ENCODE measurements at regions not wholly inside any gene's neighbourhood (a gene's known extent, or its start where the extent isn't known, plus 50 kb on each side); places are given as distances from the start of the nearest gene placed in this dataset.

DNA sequence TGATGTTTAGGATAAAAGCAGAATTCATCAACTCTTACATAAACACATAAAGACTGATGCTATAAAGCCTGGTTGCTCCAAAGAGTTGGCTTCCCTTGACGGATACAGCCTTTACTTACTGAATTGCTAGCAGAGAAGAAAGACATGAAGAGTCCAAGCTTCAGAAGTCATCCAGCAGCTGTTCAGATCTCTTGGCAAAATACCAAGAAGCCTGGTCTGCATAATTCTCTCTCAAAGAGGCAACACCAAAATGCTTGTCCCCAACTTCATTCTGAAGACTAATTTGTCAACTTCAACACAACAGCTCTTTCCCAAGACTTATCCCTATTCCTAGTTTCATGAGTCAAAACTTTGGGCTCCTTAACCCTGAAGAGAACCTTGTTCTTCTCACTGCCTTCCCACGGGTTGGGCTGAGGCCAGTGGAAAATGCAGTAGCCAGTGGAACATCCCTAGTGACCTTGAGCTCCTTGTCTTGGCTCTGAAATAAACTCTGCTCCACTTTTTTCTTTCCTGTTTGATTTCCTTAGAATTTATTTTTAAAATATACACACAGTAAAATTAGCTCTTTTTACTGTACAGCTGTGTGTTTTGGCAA, 119.2 kb upstream of the THBS1 start:
- no peak for DNase-seq

DNA sequence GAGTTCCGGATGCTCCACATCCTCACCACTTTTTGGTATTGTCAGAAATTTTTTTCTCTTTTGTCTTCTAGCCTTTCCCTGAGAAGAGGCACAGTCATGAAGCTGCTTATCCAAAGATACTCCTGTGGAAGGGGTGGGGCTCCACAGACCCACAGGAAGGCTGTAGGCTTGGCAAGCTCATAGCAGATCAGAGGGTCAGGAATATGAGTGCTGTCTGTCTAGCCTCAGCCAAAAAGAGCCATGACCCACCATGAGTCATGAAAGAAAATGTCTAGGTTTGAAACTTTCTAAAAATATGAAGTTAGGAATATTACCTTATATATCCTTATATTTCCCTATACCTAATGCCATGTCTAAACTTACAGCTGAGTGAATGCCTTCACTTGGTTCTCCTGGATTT, 118.2 kb upstream of the THBS1 start:
- no peak for DNase-seq

- no peak for DNase-seq
Measured at GRCh38 chr15:39465843-39466749, 114.8 kb upstream of the THBS1 start.

DNA sequence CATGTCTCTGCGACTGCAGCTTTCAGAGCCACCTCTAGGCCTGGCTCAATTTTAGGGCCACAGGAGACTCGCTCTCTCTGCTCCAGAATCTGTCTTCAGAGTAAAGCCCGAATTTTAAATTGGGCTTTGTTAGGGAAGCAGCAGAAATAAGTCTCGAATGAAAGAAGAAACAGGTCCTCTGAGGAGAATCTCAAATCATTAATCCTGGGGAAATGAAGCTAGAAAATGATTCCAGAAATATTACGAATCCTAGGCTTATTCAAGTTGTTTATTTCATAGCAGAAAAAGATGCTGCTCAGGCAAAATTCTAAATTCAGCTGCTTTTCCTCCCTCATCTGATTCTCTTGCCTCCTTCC, 114.2 kb upstream of the THBS1 start:
- DNase-seq = no peak

DNA sequence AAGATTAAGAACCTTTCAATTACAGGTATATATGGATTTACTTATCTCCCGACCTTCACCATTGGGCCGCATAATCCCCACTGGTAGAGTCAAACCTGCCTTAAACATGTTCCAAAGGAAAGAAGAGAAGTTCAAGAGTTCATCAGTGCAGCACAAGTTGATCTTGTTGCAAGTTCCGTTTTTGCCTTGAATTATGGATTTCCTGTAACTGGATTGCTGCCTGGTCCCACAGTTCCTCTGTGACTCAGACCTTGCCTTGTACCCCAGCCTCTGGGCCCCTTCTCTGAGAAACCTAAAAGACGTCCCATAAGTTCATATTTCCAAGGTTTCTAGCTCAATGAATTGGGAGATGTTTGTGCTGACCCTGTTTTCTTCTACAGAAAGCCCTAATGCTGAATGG, 112.5 kb upstream of the THBS1 start:
- no peak for DNase-seq

GRCh38 chr15:39468828-39469227, 112.1 kb upstream of the THBS1 start:
- no peak for DNase-seq

- no peak for DNase-seq
Measured at GRCh38 chr15:39471785-39472574, 108.9 kb upstream of the THBS1 start.

DNA sequence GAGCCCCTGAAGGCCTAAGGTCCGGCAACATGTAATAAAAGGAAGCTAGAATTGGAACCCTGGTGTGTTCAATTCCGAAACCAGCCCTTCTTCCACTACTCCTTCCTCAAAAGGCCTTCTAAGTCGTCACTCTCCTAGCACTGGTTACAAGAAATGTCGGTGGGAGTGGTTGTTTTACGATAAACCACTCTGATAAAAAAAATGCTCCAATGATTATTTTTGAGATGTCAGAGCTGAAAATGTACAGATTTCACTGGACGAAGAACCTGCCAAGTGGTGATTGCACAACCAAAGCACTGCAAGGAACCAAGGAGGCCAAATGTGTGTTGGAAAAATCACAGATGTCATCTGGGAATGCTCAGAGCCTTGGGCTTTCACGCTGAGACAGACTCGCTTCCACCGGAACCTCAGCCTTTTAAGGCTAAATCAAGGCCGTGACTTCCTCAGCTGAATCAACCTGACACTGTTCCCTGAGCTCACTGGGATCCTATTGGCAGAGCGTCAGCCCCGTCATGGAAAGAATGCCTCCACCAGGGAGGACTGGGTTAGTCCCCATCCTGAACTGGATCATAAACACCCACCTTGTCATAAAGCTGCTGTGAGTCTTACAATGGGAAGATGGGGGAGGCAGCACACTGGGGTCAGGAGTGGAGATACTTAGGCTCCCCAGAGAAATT, 108.1 kb upstream of the THBS1 start:
- DNase-seq = peak in 1 of 56 donors; percentile 6

- no peak for DNase-seq
Measured at GRCh38 chr15:39473298-39473947, 107.5 kb upstream of the THBS1 start.

DNA sequence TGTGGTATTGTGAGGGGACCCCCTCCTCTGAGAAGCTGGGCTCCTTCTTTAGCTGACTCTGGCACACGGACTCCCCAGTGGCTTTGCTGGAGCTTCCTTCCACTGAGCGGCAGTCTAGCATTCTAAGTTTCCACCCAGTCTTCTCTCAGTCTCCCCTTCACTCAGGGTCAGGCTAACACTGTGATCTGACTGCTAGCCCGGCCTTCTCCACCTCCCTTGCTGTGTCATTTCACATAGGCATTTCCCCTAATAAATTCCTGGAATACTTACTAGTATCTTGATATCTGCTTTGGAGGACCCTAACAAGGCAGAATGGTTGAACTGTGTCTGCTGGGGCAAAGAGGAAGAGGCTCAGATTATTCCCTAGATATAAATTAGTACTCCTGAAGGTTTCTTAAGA, 106.2 kb upstream of the THBS1 start:
- DNase-seq = no peak

GRCh38 chr15:39478996-39479395, 101.9 kb upstream of the THBS1 start:
- DNase-seq = no peak

GRCh38 chr15:39479911-39480310, 101.0 kb upstream of the THBS1 start:
- no peak for DNase-seq

- DNase-seq = no peak
Measured at GRCh38 chr15:39482459-39482858, 98.4 kb upstream of the THBS1 start.

DNA sequence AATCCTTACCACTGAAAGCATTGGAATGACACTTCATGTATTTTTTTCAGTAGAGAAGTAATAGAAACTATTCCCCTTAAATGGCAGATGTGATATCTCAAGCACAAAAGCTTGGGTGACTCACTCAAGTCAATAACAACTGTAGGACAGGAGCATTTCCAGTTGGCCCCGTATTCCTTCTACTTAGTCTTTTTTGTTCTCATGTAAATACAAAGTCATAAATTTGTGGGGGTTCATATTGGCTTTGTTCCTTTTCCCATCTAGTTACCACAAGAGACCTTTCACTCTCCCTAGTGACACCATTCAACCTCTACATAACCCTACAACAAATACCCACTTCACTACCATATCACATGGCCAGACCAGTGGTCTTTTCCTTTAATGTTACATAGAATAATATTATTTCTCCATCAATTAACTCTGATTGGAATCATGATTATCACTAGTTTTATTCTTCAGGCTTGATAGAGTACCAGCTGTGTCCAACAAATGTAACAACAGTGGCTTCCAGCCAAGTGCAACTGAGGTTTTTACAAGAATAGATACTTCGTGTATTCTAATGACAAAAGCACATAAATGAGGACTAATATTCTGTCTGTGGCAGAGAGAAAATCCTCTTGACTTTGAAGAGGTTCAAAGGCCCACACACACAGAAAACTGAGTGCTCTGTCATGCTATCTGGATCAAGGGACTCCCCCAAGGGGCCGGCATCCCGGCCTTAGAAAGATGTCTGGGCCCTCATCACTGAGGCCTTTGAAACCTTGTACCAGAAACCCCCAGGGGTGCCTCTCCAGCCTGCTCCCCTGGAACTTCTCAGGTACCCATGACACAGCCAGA, 94.0 kb upstream of the THBS1 start:
- DNase-seq = no peak

GRCh38 chr15:39487458-39487735, 93.5 kb upstream of the THBS1 start:
- DNase-seq = no peak

DNA sequence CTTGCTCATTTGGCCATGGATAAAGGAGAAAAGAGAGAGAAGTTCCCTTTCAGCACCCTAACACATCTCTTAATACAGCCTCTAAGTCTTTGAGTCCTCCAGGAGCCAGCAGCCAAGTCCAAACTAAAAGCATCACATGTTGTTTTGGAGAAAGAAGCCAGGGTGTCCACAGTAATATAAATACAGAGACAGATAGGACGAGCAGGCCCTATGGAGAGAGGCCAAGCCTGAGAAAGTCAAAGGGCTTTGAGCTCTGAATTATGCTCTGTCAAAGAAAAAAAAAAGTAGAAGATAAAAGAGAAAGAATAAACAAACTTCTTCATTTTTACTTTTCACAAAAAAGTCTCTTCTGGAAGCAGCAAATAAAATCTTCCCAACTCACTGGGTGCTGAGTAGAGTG, 92.4 kb upstream of the THBS1 start:
- no peak for DNase-seq

DNA sequence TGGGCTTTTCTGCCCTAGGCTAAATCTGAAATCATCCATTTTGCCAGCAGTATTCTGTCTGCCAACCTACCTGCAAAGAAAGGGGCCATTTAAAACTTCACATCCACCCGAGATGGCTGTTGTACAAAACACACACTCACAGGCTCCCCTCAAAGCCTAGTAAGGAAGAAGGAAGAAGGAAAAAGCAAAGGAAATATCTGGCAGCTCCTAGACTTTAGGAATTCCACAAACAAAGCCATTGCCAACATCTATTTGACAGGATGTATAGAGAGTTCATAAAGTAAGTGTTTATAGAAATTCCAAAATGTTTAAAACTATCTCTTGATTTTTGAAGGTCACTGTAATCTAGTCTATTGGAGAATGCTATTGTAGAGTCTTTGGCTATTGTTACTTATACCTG, 91.9 kb upstream of the THBS1 start:
- no peak for DNase-seq

GRCh38 chr15:39491115-39491885, 89.6 kb upstream of the THBS1 start:
- DNase-seq = no peak

- no peak for DNase-seq
Measured at GRCh38 chr15:39491886-39492490, 88.9 kb upstream of the THBS1 start.
